GM20000 (cell line): ENCODE measurements at regions not wholly inside any gene's neighbourhood (a gene's known extent, or its start where the extent isn't known, plus 50 kb on each side); places are given as distances from the start of the nearest gene placed in this dataset.

Source experiments
- DNase-seq: peaks from one replicate; pipeline ENCODE4 v3.0.0; 2012; ENCODE audit warnings: low spot score
- TF ChIP-seq, protein P1 (sequence below): IDR thresholded peaks from 2 replicates; pipeline ENCODE4 v1.5.1; 2012; ENCODE audit warnings: mild to moderate bottlenecking, control low read depth; ENCODE audit errors: extremely low read depth, missing control alignments

- TF ChIP-seq, protein P1, sequence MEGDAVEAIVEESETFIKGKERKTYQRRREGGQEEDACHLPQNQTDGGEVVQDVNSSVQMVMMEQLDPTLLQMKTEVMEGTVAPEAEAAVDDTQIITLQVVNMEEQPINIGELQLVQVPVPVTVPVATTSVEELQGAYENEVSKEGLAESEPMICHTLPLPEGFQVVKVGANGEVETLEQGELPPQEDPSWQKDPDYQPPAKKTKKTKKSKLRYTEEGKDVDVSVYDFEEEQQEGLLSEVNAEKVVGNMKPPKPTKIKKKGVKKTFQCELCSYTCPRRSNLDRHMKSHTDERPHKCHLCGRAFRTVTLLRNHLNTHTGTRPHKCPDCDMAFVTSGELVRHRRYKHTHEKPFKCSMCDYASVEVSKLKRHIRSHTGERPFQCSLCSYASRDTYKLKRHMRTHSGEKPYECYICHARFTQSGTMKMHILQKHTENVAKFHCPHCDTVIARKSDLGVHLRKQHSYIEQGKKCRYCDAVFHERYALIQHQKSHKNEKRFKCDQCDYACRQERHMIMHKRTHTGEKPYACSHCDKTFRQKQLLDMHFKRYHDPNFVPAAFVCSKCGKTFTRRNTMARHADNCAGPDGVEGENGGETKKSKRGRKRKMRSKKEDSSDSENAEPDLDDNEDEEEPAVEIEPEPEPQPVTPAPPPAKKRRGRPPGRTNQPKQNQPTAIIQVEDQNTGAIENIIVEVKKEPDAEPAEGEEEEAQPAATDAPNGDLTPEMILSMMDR = no peak
- DNase-seq = no peak
Observed at GRCh38 chr12:75564398-75564797, 53.0 kb upstream of the KRR1 start.

DNA sequence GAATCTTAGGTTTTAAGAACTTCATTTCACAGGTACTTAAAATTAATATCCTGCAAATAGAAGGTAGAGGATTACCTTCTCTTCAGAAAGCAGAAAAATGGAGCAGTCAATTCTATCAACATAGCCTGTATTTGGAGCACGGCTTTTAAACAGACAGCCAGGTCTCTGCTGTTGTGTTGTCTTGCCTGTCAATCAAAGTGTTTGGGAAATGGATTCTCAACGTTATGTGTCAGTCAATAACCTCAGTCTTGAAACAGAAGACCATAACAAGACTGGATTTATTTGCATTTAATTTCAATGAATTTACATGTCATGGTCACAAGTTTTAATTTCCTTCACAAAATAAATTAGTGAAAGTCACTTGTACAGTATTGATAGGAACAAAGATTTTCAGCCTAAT, 51.9 kb upstream of the KRR1 start:
- DNase-seq = no peak
- TF ChIP-seq, protein P1 = no peak

DNA sequence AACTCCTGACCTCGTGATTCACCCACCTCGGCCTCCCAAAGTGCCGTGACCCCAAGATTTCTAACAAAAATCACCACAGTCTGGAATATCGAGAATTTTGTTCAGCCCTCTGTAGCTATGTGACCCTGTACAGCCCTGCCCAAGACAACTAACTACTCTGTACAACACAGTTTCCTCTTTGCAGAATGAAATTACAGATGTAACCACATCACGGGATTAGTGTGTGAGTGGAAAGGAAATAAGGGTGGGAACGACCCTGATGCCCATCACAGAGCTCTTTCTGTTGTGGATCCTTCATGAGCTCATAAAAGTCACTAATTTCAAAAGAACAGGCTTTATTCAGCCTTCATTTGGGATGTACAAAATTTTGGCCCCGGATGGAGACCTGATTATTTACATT, 50.5 kb upstream of the KRR1 start:
- no peak for DNase-seq
- TF ChIP-seq, protein P1 = no peak
